Ishikawa (cell line): ENCODE measurements at regions not wholly inside any gene's neighbourhood (a gene's known extent, or its start where the extent isn't known, plus 50 kb on each side); places are given as distances from the start of the nearest gene placed in this dataset.

Experiments used
- CEBPB ChIP-seq: IDR thresholded peaks from 2 replicates; pipeline ENCODE4 v1.6.1; 2012
- EP300 ChIP-seq: IDR thresholded peaks from 2 replicates; pipeline ENCODE4 v1.6.1; 2012; ENCODE audit warnings: borderline replicate concordance
- FOXM1 ChIP-seq: IDR thresholded peaks from 2 replicates; pipeline ENCODE4 v1.6.1; 2012; ENCODE audit warnings: low read depth, borderline replicate concordance
- NFIC ChIP-seq: IDR thresholded peaks from 2 replicates; pipeline ENCODE4 v1.6.1; 2012
- REST ChIP-seq: IDR thresholded peaks from 2 replicates; pipeline ENCODE4 v1.6.1; 2012; ENCODE audit warnings: low read depth, mild to moderate bottlenecking
- TAF1 ChIP-seq: IDR thresholded peaks from 2 replicates; pipeline ENCODE4 v1.6.1; 2012; ENCODE audit warnings: low read depth, mild to moderate bottlenecking
- TCF12 ChIP-seq: IDR thresholded peaks from 2 replicates; pipeline ENCODE4 v1.6.1; 2012; ENCODE audit warnings: low read depth
- TEAD4 ChIP-seq: IDR thresholded peaks from 2 replicates; pipeline ENCODE4 v1.6.1; 2012
- TF ChIP-seq, protein P1 (sequence below): IDR thresholded peaks from 2 replicates; pipeline ENCODE4 v1.6.1; 2012

DNA sequence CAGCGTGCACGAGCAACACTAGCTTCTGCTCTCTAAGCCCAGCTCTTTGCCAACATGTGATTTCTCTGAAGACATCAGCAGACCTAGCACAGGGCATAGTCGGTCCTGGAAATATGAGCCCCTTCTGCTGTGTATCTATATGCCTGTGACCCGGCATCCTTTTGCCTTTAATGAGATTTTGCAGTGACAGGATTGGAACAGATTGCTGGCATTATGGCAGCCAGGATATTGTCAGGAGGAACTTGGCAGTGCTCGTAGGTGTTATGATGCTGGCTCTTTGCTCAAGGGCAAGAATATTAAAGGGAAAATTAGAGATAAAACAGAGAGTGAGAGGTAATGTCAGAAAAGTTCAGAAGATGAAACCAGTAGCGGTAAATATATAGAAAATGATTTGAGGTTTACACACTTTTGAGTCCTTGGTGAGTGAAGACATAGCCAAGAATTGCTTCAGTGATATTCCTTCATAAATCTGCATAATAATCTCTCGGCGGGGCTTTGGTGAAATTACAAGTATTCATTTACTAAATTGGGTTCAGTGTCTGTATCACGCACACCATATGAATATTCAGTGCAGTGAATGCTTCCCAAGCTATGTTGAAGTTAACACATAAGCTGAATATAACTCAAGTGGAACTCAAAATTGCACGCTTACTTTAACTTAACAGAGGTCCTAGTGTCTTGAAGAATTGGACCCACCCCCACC is 502.1 kb upstream of the NR3C2 start:
- no peak for TF ChIP-seq EP300
- TF ChIP-seq REST: no peak
- TF ChIP-seq NFIC: no peak
- TF ChIP-seq, protein P1, sequence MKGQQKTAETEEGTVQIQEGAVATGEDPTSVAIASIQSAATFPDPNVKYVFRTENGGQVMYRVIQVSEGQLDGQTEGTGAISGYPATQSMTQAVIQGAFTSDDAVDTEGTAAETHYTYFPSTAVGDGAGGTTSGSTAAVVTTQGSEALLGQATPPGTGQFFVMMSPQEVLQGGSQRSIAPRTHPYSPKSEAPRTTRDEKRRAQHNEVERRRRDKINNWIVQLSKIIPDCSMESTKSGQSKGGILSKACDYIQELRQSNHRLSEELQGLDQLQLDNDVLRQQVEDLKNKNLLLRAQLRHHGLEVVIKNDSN: no peak
- TF ChIP-seq TEAD4: no peak
- TF ChIP-seq TAF1: no peak
- TF ChIP-seq TCF12: no peak
- no peak for TF ChIP-seq CEBPB
- TF ChIP-seq FOXM1: no peak
